HG03342 (cell line): ENCODE measurements at regions not wholly inside any gene's neighbourhood (a gene's known extent, or its start where the extent isn't known, plus 50 kb on each side); places are given as distances from the start of the nearest gene placed in this dataset.

Experiments used
- ATAC-seq: cut with Tn5 transposase; IDR thresholded peaks from one replicate; pipeline ENCODE4 v1.9.1; 2021; ENCODE audit warnings: mild to moderate bottlenecking, moderate library complexity; ENCODE audit not compliant: unreplicated experiment

DNA sequence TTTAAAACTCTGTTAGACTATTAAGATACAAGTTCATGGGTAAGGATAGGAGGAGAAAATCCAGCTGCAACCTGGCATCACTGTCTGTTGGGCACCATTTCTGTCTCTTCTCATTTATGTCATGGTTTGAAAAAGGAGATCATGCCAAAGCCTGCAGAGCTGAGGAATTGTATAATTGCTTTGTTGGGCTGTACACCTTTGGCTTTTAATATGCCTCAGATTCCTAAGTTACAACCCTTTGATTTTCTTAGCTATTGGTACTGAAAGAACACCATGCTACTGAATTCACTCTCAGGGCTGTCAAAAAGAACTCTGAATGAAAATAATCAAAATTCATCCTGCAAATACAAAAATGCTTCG, 174.3 kb downstream of the ACKR3 start:
- no peak for ATAC-seq

- no peak for ATAC-seq
Measured at GRCh38 chr2:236744281-236744705, 174.7 kb downstream of the ACKR3 start.

DNA sequence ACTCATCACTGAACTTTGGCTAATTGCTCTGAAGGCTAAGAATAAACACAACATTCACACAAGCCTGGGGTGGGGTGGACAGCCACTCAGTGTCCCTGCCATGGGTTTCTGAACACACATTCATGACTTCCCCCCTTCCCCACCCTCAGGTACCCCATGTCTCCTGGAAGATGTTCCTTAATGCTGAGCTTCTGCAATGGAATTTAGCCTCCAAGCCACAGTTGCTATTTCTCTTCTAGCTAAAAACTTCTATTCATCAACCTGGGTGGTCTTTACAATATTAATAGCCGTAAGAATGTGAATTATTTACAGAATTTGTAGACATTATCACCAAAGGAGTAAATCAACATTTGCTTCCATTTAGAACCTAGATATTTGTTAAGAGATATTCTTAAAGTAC, 175.1 kb downstream of the ACKR3 start:
- ATAC-seq, result no peak

- no peak for ATAC-seq
Measured at GRCh38 chr2:236745420-236746210, 176.0 kb downstream of the ACKR3 start.

DNA sequence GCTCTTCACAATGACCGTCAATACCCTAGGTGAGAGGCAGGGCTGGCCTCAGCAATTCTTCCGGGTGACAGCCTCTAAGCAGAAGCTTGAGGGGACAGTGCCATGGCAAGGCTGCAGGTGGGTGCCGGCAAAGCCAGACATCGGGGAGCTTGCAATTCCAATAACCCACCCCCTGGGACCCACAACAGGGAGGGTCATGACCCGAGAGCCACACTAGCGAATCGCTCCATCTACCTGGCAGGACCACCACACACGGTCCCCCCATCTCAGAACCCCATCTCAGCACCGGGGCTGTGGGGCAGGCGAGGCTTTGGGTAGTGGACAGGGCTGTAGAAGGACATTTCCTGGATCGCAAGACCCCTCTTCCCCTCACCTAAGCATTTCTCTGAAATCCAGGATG, 177.2 kb downstream of the ACKR3 start:
- no peak for ATAC-seq

GRCh38 chr2:236747426-236747825, 177.8 kb downstream of the ACKR3 start:
- no peak for ATAC-seq

DNA sequence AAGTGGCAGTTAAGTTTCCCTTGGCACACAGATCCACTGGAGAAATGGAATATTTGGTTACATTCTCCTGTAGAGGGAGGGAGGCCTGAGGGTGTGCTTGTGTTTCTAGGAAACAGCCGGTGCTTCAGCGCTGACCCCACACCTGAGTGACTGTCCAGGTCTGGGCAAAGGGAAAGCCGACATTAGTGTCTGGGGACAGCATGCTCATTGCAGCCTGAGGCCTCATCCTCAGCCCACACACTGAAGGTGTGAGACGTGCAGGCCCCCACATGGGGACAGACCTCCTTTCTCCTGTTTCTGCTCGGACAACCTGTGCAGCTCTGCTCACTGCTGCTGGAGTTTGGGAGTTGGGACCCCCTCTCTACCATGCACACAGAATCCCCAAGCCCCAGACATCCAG, 178.3 kb downstream of the ACKR3 start:
- no peak for ATAC-seq

- no peak for ATAC-seq
Measured at GRCh38 chr2:236748385-236748784, 178.8 kb downstream of the ACKR3 start.

GRCh38 chr2:236748801-236749200, 179.2 kb downstream of the ACKR3 start:
- no peak for ATAC-seq

DNA sequence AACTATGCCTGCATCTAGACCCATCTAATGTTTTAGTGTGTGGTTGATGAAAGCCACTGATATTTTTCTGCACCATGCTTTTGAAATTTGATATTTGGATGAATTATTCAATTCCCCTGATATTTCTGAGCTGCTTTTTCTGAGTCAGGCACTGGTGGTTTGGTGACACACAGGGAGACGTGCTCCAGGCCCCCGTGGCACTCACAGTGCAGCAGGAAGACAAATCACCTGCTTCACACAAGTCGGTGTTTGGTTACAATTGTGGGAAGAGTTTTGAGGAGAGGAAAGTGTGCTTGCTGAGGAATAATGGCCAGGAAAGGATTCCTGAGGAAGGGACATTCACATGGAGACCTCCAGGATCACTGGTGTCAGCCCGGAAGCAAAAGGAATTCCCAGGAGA, 179.7 kb downstream of the ACKR3 start:
- no peak for ATAC-seq

DNA sequence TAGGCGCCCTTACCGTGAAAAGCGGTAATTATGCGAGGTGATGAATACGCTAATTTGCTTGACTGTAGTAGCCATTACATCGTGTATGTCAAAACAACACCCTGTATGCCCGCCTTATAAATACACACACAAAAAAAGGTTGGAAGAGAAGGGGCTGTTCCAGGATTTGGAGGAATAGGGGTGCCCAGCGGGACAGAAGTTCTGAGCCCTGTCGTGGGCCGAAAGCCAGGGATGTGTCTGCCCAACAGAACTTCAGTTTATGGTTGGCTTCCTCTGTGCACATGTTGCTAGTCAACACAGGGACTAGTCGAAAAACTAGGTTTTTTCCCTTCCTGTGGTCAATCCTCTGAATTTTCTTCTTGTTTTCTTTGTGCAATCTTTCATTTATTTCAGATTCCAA, 182.5 kb downstream of the ACKR3 start:
- no peak for ATAC-seq

- no peak for ATAC-seq
Measured at GRCh38 chr2:236753606-236754270, 184.1 kb downstream of the ACKR3 start.

GRCh38 chr2:236754271-236754944, 184.8 kb downstream of the ACKR3 start:
- no peak for ATAC-seq

GRCh38 chr2:236755278-236755840, 185.7 kb downstream of the ACKR3 start:
- no peak for ATAC-seq

DNA sequence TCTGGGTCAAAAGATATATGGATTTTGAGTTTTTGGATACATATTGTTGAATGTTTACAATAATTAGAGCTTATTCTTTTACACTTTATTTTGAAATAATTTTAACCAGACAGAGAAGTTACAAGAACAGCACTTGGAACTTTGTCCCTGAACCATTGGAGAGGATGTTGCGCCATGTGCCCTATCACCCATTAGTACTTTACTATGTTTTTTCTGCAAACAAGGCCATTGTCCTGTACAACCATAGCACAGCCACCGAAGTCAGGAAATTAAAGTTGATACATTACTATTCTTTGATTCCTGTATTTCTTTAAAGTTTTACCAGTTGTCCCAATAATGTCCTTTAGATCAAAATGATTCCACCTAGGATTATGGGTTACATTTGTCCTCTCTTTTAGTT, 188.8 kb downstream of the ACKR3 start:
- no peak for ATAC-seq

DNA sequence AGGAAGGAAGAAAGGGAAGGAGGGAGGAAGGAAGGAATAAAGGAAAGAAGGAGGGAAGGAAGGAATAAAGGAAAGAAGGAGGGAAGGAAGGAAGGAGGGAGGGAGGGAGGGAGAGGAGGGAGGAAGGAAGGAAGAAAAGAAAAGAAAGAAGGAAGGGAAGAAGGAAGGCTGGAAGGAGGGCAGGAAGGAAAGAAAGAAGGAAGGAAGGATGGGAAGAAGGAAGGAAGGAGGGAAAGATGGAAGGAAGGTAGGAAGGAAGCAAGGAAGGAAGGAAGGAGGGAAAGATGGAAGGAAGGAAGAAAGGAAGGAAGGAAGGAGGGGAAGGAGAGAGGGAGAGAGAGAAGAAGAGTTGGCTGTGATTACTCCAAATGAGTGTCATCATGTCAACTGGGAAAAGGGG, 190.6 kb downstream of the ACKR3 start:
- ATAC-seq, result no peak

DNA sequence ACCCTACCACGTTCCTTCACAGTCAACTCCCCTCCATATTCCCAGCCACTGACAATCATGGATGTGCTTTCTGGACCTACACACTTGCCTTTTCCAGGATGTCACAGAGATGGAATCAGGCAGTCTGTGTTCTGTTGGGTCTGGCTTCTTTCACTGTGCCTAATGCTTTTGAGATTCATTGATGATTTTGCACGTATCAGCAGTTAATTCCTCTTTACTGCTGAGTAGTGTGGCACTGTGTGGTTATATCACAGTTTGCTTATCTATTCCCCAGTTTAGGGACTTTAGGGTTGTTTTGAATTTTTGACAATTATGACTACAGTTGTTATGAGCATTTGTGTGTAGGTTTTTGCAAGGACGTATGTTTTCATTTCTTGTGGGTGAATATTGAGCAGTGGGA, 191.7 kb downstream of the ACKR3 start:
- ATAC-seq, result no peak

DNA sequence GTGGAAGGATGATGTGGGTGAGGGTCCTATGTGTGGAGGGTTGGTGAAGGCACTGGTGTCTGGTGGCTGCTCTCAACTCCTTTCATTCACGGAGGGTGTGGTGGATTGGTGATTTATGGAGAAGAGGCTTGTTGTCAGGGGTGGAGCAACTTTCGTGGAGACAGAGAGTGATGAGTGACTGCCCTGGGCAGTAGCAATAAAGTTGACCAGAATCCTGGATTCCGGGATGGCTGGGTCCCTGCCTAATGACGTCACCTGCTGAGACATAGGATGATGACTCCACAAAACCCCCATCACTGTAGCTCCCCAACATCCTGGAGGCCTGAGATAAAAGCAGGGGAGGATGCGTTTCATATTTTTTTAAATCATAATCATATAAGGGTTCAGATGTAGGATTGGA, 193.0 kb downstream of the ACKR3 start:
- no peak for ATAC-seq

DNA sequence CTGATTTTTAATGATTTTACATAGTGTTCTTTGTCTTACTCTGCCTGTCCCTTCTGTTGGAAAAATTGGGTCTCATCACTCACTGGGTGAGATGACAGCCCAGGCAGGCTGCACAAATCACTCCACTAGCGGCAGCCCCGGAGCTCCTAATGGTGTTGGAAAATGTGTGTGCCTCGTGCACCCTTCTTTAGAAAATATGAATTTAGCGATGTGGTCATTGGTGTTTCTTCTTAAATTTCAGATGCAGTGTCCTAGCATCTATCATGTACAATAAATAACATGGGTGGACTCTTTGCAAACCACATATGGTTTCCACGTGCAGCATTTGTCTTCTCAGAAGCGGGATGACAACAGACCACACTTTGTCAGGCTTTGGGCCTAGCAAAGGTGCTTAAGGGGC, 194.2 kb downstream of the ACKR3 start:
- no peak for ATAC-seq

- no peak for ATAC-seq
Measured at GRCh38 chr2:236764716-236765115, 195.1 kb downstream of the ACKR3 start.

GRCh38 chr2:236765478-236765877, 195.9 kb downstream of the ACKR3 start:
- no peak for ATAC-seq

DNA sequence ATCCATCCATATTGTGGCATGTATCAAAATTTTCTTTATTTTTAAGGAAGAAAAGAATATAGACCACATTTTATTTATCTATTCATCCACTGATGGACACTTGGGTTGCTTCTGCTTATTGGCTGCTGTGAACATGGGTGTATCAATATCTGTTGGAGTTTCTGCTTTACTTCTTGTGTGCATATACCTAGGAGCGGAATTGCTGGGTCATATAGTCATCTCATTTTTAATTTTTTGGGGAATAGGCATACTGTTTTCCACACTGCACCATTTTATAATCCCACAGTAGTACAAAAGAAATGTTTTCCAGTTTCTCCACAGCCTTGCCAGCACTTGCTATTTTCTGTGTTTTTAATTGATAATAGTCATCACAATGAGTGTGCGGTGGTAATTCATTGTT, 197.2 kb downstream of the ACKR3 start:
- no peak for ATAC-seq
